ENCODE measurements at regions not wholly inside any gene's neighbourhood (a gene's known extent, or its start where the extent isn't known, plus 50 kb on each side); places are given as distances from the start of the nearest gene placed in this dataset.

- no peaks in the 10 kb centered on the region for H3K9me3 ChIP-seq
- no peaks in the 10 kb centered on the region for H3K36me3 ChIP-seq (ENCODE audit: control insufficient read depth in 2 of 2, extremely low read depth in 1 of 2, insufficient read depth in 1 of 2, low read length in 1 of 2)
- POLR2A ChIA-PET, result no interaction called here
- no peaks in the 10 kb centered on the region for H3K9me3 Mint-ChIP-seq
- no CpG with 5 or more reads among the region's 2 CpGs for WGBS (ENCODE audit: insufficient coverage)
- peaks cover 0 to 2% of the 10 kb centered on the region in 2 experiments for H3K27me3 ChIP-seq (replicated peaks in 1 of 2; ENCODE audit: control insufficient read depth in 2 of 2, extremely low read depth in 1 of 2, insufficient read depth in 2 of 2, low read length in 1 of 2)
- H3K4me3 Mint-ChIP-seq, result no peak overlapping the region
- no peak overlapping the region for H3K27ac ChIP-seq (ENCODE audit: low read length)
- CTCF ChIA-PET, result no interaction called here
- no peak overlapping the region for H3K27ac Mint-ChIP-seq
- no peak for DNase-seq
- no peaks in the 10 kb centered on the region for H3K4me1 ChIP-seq (ENCODE audit: control insufficient read depth in 1 of 2, extremely low read depth in 1 of 2, insufficient read depth in 2 of 2, low read length in 2 of 2)
- H3K36me3 Mint-ChIP-seq, result no peaks in the 10 kb centered on the region
- no peak for ATAC-seq (replicated peaks in 1 of 4)
- no peaks in the 10 kb centered on the region for H3K4me1 Mint-ChIP-seq
- no peak overlapping the region for H3K4me3 ChIP-seq (ENCODE audit: control insufficient read depth in 1 of 2, extremely low read depth in 1 of 2, low read length in 1 of 2)
- H3K27me3 Mint-ChIP-seq, result peaks cover 8 to 26% of the 10 kb centered on the region in 2 donors
Measured at GRCh38 chr3:178457511-178457910, 78.7 kb upstream of the KCNMB2 start.

DNA sequence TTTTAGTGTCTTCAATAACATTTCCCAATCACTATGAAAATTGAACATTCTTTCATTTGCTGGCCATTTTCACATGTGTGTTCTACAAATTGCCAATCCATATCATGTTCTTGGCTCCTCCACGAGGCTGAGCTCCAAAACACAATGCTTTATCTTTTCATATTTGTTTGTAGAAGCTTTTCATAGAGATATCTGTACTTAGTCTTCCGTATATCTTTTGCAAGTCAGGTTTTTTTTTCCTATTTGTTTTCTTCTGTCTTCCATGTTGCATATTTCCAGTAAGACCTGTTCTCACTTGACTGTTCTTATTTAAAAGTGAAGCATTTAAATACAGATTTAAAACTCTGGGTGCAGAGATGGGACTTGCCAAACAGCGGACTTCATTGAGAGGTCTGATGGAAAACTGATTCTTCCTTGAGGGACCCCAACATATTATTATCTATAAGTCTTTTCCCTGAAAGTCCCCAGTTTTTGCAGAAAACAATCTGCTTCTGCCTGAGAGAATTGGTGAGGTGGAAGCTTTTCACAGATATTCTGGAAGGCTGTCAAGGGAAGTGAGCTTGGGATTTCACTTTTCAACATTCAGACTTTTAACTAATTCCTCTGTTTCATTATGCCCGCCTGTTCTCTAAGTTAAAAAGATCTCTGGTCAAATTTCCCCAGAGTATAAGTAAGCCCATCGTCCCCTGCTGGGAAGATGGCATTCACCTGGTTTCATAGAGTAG is 77.8 kb upstream of the KCNMB2 start:
- H3K36me3 ChIP-seq (ENCODE audit: control insufficient read depth in 2 of 2, extremely low read depth in 1 of 2, insufficient read depth in 1 of 2, low read length in 1 of 2), result no peaks in the 10 kb centered on the region
- H3K27ac Mint-ChIP-seq, result no peak overlapping the region
- H3K4me1 Mint-ChIP-seq, result no peaks in the 10 kb centered on the region
- H3K27me3 Mint-ChIP-seq, result peaks cover 11 to 33% of the 10 kb centered on the region in 2 donors
- H3K4me3 Mint-ChIP-seq, result no peak overlapping the region
- ATAC-seq (replicated peaks in 1 of 4) (no peak), DNase-seq (no peak)
- no peak overlapping the region for H3K27ac ChIP-seq (ENCODE audit: low read length)
- H3K36me3 Mint-ChIP-seq, result no peaks in the 10 kb centered on the region
- no peak overlapping the region for H3K4me3 ChIP-seq (ENCODE audit: control insufficient read depth in 1 of 2, extremely low read depth in 1 of 2, low read length in 1 of 2)
- no peaks in the 10 kb centered on the region for H3K9me3 ChIP-seq
- CTCF ChIA-PET, result interaction anchor here in 1 of 2 donors (0.7 kb wide), 1 partner anchor 166 kb away, joined by 3 read pairs; no protein-coding TSS in a partner anchor
- no peaks in the 10 kb centered on the region for H3K4me1 ChIP-seq (ENCODE audit: control insufficient read depth in 1 of 2, extremely low read depth in 1 of 2, insufficient read depth in 2 of 2, low read length in 2 of 2)
- no CpG with 5 or more reads among the region's 5 CpGs for WGBS (ENCODE audit: insufficient coverage)
- POLR2A ChIA-PET, result no interaction called here
- H3K9me3 Mint-ChIP-seq, result no peaks in the 10 kb centered on the region
- peaks cover 2 to 5% of the 10 kb centered on the region in 2 experiments for H3K27me3 ChIP-seq (replicated peaks in 1 of 2; ENCODE audit: control insufficient read depth in 2 of 2, extremely low read depth in 1 of 2, insufficient read depth in 2 of 2, low read length in 1 of 2)

DNA sequence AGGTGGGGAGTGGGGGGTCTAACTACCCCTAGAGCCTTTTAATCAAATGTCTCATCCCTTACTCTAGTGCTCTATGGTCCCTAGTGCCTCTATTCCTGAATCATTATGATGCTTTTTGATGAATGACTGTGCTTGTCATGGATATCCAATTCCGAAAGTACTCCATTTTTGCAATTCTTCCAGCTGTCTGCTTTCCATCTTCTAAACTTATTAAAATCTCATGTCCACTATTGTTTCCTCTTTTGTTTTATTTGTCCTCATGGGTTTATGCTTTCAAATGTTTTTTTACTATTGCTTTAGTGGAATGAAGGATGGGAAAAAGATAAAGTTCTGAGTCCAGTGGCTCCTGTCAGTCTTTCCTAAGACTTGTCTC is 77.2 kb upstream of the KCNMB2 start:
- peaks cover 11 to 37% of the 10 kb centered on the region in 2 donors for H3K27me3 Mint-ChIP-seq

DNA sequence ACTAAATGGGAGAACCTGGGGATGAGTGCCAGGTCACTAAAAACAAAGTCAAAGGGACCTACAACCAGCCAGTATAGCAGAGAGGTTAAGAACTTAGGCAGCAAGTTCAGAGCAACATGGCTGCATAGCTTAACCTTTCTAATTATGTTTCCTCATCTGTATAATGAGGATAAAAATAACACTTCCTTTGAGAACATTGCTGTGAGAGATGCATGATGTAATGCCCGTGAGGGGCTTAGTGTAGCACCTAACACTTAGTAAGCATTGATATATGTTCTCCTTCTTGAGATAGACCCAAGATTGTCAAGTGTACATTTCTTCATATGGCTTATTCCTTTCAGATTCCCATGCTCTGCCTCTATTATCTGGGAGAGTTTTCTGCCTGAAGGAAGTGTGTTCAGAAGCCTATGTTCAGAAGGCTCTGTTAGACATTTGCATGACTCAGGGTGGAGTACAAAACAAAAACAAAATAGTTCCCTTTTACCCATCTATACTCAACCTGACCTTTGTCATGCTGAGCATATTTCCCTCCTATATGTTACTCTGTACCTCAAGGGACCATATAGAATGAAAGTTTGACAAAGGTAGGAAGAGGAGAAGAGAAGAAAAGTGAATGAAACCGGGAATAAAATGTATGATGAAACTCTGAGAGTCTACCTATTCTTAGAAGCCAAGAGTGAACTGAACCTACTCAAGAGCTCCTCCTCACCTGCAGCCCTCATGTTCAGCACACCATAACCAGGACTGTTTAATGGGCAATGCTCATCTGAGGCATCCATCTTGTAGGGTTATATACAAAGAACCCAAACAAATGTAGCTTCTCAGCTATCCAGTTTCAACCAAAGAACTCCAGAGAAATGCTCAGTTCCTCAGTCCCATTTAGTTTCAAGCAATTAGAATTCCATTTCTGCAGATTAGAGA is 70.7 kb upstream of the KCNMB2 start:
- Histone ChIP-seq H3K27ac (ENCODE audit: low read length) (no peak overlapping the region), H3K4me1 (ENCODE audit: control insufficient read depth in 1 of 2, extremely low read depth in 1 of 2, insufficient read depth in 2 of 2, low read length in 2 of 2) (no peaks in the 10 kb centered on the region), H3K9me3 (no peaks in the 10 kb centered on the region), H3K36me3 (ENCODE audit: control insufficient read depth in 2 of 2, extremely low read depth in 1 of 2, insufficient read depth in 1 of 2, low read length in 1 of 2) (no peaks in the 10 kb centered on the region), H3K4me3 (ENCODE audit: control insufficient read depth in 1 of 2, extremely low read depth in 1 of 2, low read length in 1 of 2) (no peak overlapping the region), H3K27me3 (replicated peaks in 1 of 2; ENCODE audit: control insufficient read depth in 2 of 2, extremely low read depth in 1 of 2, insufficient read depth in 2 of 2, low read length in 1 of 2) (peaks cover 0 to 6% of the 10 kb centered on the region in 2 experiments)
- ChIA-PET POLR2A (no interaction called here), CTCF (no interaction called here)
- Mint-ChIP-seq H3K36me3 (no peaks in the 10 kb centered on the region), H3K27ac (no peak overlapping the region), H3K4me3 (no peak overlapping the region), H3K9me3 (no peaks in the 10 kb centered on the region), H3K4me1 (no peaks in the 10 kb centered on the region), H3K27me3 (peaks cover 14 to 41% of the 10 kb centered on the region in 2 donors)
- ATAC-seq (replicated peaks in 1 of 4) (no peak), DNase-seq (no peak)
- WGBS (ENCODE audit: insufficient coverage), result no CpG with 5 or more reads among the region's 2 CpGs

More for the DNA sequence above, 77.2 kb upstream of the KCNMB2 start:
- ATAC-seq (replicated peaks in 1 of 4) (no peak), DNase-seq (no peak)
- H3K4me1 ChIP-seq (ENCODE audit: control insufficient read depth in 1 of 2, extremely low read depth in 1 of 2, insufficient read depth in 2 of 2, low read length in 2 of 2), result no peaks in the 10 kb centered on the region
- Mint-ChIP-seq H3K4me1 (no peaks in the 10 kb centered on the region), H3K36me3 (no peaks in the 10 kb centered on the region), H3K4me3 (no peak overlapping the region), H3K9me3 (no peaks in the 10 kb centered on the region), H3K27ac (no peak overlapping the region)
- H3K4me3 ChIP-seq (ENCODE audit: control insufficient read depth in 1 of 2, extremely low read depth in 1 of 2, low read length in 1 of 2), result no peak overlapping the region
- H3K36me3 ChIP-seq (ENCODE audit: control insufficient read depth in 2 of 2, extremely low read depth in 1 of 2, insufficient read depth in 1 of 2, low read length in 1 of 2), result no peaks in the 10 kb centered on the region
- H3K27ac ChIP-seq (ENCODE audit: low read length), result no peak overlapping the region
- ChIA-PET POLR2A (no interaction called here), CTCF (no interaction called here)
- no CpG with 5 or more reads among the region's 1 CpG for WGBS (ENCODE audit: insufficient coverage)
- H3K27me3 ChIP-seq (replicated peaks in 1 of 2; ENCODE audit: control insufficient read depth in 2 of 2, extremely low read depth in 1 of 2, insufficient read depth in 2 of 2, low read length in 1 of 2), result peaks cover 2 to 6% of the 10 kb centered on the region in 2 experiments
- H3K9me3 ChIP-seq, result no peaks in the 10 kb centered on the region

- Mint-ChIP-seq H3K27me3 (peaks cover 3 to 19% of the 10 kb centered on the region in 2 donors), H3K4me1 (no peaks in the 10 kb centered on the region), H3K4me3 (no peak overlapping the region), H3K9me3 (no peaks in the 10 kb centered on the region), H3K27ac (no peak overlapping the region), H3K36me3 (no peaks in the 10 kb centered on the region)
- DNase-seq (no peak), ATAC-seq (replicated peaks in 1 of 4) (no peak)
- CTCF ChIA-PET, result interaction anchor here in 1 of 2 donors (0.7 kb wide), 1 partner anchor 1604 kb away, joined by 3 read pairs; no protein-coding TSS in a partner anchor
- Histone ChIP-seq H3K27ac (ENCODE audit: low read length) (no peak overlapping the region), H3K4me3 (ENCODE audit: control insufficient read depth in 1 of 2, extremely low read depth in 1 of 2, low read length in 1 of 2) (no peak overlapping the region), H3K9me3 (no peaks in the 10 kb centered on the region), H3K4me1 (ENCODE audit: control insufficient read depth in 1 of 2, extremely low read depth in 1 of 2, insufficient read depth in 2 of 2, low read length in 2 of 2) (no peaks in the 10 kb centered on the region), H3K36me3 (ENCODE audit: control insufficient read depth in 2 of 2, extremely low read depth in 1 of 2, insufficient read depth in 1 of 2, low read length in 1 of 2) (no peaks in the 10 kb centered on the region), H3K27me3 (replicated peaks in 1 of 2; ENCODE audit: control insufficient read depth in 2 of 2, extremely low read depth in 1 of 2, insufficient read depth in 2 of 2, low read length in 1 of 2) (peaks cover 0 to 2% of the 10 kb centered on the region in 2 experiments)
- POLR2A ChIA-PET, result no interaction called here
Measured at GRCh38 chr3:178472941-178473340, 63.3 kb upstream of the KCNMB2 start.

DNA sequence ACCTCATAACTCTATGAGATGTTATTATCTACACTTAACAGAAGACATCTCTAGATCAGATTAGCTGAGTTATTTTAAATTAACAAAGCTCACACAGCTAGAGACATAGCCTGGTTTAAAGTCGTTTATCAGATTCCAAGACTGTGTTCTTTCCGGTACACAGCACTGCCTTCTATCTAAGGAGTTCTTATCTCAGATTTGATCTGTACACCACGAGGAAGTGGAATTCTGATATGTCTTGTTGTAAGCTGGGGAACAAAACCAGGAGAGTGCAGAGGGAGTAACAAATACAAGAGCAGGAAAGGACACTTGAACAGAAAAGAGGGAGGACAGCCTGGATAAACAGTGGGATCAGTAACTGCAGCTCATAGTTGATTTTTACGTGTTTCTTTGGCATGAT is 61.7 kb upstream of the KCNMB2 start:
- Histone ChIP-seq H3K9me3 (no peaks in the 10 kb centered on the region), H3K27me3 (replicated peaks in 1 of 2; ENCODE audit: control insufficient read depth in 2 of 2, extremely low read depth in 1 of 2, insufficient read depth in 2 of 2, low read length in 1 of 2) (peaks cover 0 to 2% of the 10 kb centered on the region in 2 experiments), H3K36me3 (ENCODE audit: control insufficient read depth in 2 of 2, extremely low read depth in 1 of 2, insufficient read depth in 1 of 2, low read length in 1 of 2) (no peaks in the 10 kb centered on the region), H3K27ac (ENCODE audit: low read length) (no peak overlapping the region), H3K4me1 (ENCODE audit: control insufficient read depth in 1 of 2, extremely low read depth in 1 of 2, insufficient read depth in 2 of 2, low read length in 2 of 2) (no peaks in the 10 kb centered on the region), H3K4me3 (ENCODE audit: control insufficient read depth in 1 of 2, extremely low read depth in 1 of 2, low read length in 1 of 2) (no peak overlapping the region)
- no peaks in the 10 kb centered on the region for H3K9me3 Mint-ChIP-seq
- no peaks in the 10 kb centered on the region for H3K36me3 Mint-ChIP-seq
- ChIA-PET POLR2A (no interaction called here), CTCF (no interaction called here)
- H3K27me3 Mint-ChIP-seq, result peaks cover under 1 to 18% of the 10 kb centered on the region in 2 donors
- DNase-seq (no peak), ATAC-seq (replicated peaks in 1 of 4) (no peak)
- no peaks in the 10 kb centered on the region for H3K4me1 Mint-ChIP-seq
- WGBS (ENCODE audit: insufficient coverage), result no CpG with 5 or more reads among the region's 4 CpGs
- H3K4me3 Mint-ChIP-seq, result no peak overlapping the region
- no peak overlapping the region for H3K27ac Mint-ChIP-seq
